PFSK-1 (cell line): ENCODE measurements at regions not wholly inside any gene's neighbourhood (a gene's known extent, or its start where the extent isn't known, plus 50 kb on each side); places are given as distances from the start of the nearest gene placed in this dataset.

Experiments used
- POLR2AphosphoS5 ChIP-seq: IDR thresholded peaks from 2 replicates; pipeline ENCODE4 v1.6.1; 2012; ENCODE audit warnings: low read depth, mild to moderate bottlenecking, control low read depth, low read length, moderate library complexity
- SIN3A ChIP-seq: IDR thresholded peaks from 2 replicates; pipeline ENCODE4 v1.6.1; 2012; ENCODE audit warnings: mild to moderate bottlenecking, low read length, moderate library complexity, borderline replicate concordance; ENCODE audit not compliant: insufficient read depth

GRCh38 chr1:232194424-232194823 is 435.5 kb downstream of the SIPA1L2 start:
- no peak for TF ChIP-seq POLR2AphosphoS5
- TF ChIP-seq SIN3A: no peak
